SJSA1 (cell line): ENCODE measurements at regions not wholly inside any gene's neighbourhood (a gene's known extent, or its start where the extent isn't known, plus 50 kb on each side); places are given as distances from the start of the nearest gene placed in this dataset.

Experiments
- DNase-seq, 2 experiments: peaks; one replicate each; pipeline ENCODE4 v3.0.0-alpha.2; 2015 to 2020; ENCODE audit warnings: low spot score in 2 of 2, low read depth in 1 of 2
- H3K27ac ChIP-seq: fragments of 250-450 bp; sonication (Bioruptor Pico); 2 replicates; pipeline ENCODE4 v1.5.1; 2020; ENCODE audit warnings: mild to moderate bottlenecking, moderate library complexity
- H3K27me3 ChIP-seq: fragments of 250-450 bp; sonication (Bioruptor Pico); replicated peaks from 2 replicates; pipeline ENCODE4 v1.5.1; 2020; ENCODE audit warnings: mild to moderate bottlenecking, moderate library complexity
- H3K36me3 ChIP-seq: fragments of 250-450 bp; sonication (Bioruptor Pico); 2 replicates; pipeline ENCODE4 v1.5.1; 2020; ENCODE audit warnings: mild to moderate bottlenecking
- H3K4me1 ChIP-seq: fragments of 250-450 bp; sonication (Bioruptor Pico); replicated peaks from 2 replicates; pipeline ENCODE4 v1.6.1; 2021; ENCODE audit warnings: mild to moderate bottlenecking
- H3K4me3 ChIP-seq: fragments of 250-450 bp; sonication (Bioruptor Pico); 2 replicates; pipeline ENCODE4 v1.5.1; 2020; ENCODE audit warnings: mild to moderate bottlenecking
- H3K9me3 ChIP-seq: fragments of 250-450 bp; sonication (Bioruptor Pico); replicated peaks from 2 replicates; pipeline ENCODE4 v1.5.1; 2020; ENCODE audit warnings: mild to moderate bottlenecking

DNA sequence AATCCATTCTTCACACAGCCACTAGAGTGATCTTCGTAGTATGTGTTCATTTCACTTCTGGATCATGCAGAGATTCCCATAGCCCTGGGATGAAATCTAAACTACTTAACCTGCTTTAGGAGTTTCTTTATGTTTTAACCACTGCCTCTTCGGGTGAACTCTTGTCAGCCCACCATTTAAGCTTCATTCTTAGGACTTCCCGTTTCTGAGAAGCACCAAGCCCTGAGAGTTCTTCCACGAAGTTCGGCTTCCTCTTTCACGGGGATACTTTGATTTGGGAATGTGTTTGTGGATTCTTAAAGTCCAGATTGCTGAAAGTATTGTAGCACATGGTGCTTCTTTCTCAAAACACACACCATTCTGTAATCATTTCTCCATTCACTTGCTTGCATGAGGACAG is 205.0 kb downstream of the UBE2E3 start:
- Histone ChIP-seq H3K27me3 (no peaks in the 10 kb centered on the region), H3K36me3 (no peaks in the 10 kb centered on the region), H3K4me3 (no peak overlapping the region), H3K27ac (no peak overlapping the region), H3K4me1 (no peaks in the 10 kb centered on the region), H3K9me3 (no peaks in the 10 kb centered on the region)
- DNase-seq, result no peak

- no peak for DNase-seq
- Histone ChIP-seq H3K27ac (no peak overlapping the region), H3K36me3 (no peaks in the 10 kb centered on the region), H3K4me3 (no peak overlapping the region), H3K4me1 (no peaks in the 10 kb centered on the region), H3K27me3 (no peaks in the 10 kb centered on the region), H3K9me3 (no peaks in the 10 kb centered on the region)
Observed at GRCh38 chr2:181185948-181186347, 205.5 kb downstream of the UBE2E3 start.

GRCh38 chr2:181188605-181189004 is 208.2 kb downstream of the UBE2E3 start:
- Histone ChIP-seq H3K4me3 (no peak overlapping the region), H3K36me3 (no peaks in the 10 kb centered on the region), H3K9me3 (no peaks in the 10 kb centered on the region; the same call in 1 of the 2 replicates), H3K27me3 (no peaks in the 10 kb centered on the region), H3K27ac (no peak overlapping the region), H3K4me1 (no peaks in the 10 kb centered on the region)
- DNase-seq, result no peak

GRCh38 chr2:181189951-181190350 is 209.5 kb downstream of the UBE2E3 start:
- Histone ChIP-seq H3K4me3 (no peak overlapping the region), H3K27ac (no peak overlapping the region), H3K27me3 (no peaks in the 10 kb centered on the region), H3K36me3 (no peaks in the 10 kb centered on the region), H3K9me3 (no peaks in the 10 kb centered on the region; the same call in 1 of the 2 replicates), H3K4me1 (no peaks in the 10 kb centered on the region)
- DNase-seq, result no peak

GRCh38 chr2:181190711-181191110 is 210.3 kb downstream of the UBE2E3 start:
- DNase-seq, result no peak
- H3K27ac ChIP-seq, result no peak overlapping the region
- no peaks in the 10 kb centered on the region for H3K4me1 ChIP-seq
- H3K4me3 ChIP-seq, result no peak overlapping the region
- H3K9me3 ChIP-seq, result no peaks in the 10 kb centered on the region; the same call in 1 of the 2 replicates
- no peaks in the 10 kb centered on the region for H3K36me3 ChIP-seq
- H3K27me3 ChIP-seq, result no peaks in the 10 kb centered on the region

DNA sequence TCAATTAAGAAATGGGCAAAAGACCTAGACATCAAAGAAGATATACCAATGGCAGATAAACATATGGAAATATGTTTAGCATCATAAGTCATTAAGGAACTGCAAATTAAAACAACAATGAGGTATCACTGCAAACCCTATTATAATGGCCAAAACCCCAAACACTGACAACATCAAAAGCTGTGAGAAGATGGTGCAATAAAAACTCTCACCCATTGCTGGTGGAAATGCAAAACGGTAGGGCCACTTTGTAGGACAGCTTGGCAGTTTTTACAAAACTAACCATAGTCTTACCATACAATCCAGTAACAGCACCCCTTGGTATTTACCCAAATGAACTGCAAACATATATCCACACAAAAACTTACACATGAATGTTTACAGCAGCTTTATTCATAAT is 213.1 kb downstream of the UBE2E3 start:
- DNase-seq, result no peak
- H3K4me1 ChIP-seq, result no peaks in the 10 kb centered on the region
- no peaks in the 10 kb centered on the region for H3K27me3 ChIP-seq
- H3K36me3 ChIP-seq, result no peaks in the 10 kb centered on the region
- no peak overlapping the region for H3K4me3 ChIP-seq
- no peaks in the 10 kb centered on the region; the same call in 1 of the 2 replicates for H3K9me3 ChIP-seq
- no peak overlapping the region for H3K27ac ChIP-seq

DNA sequence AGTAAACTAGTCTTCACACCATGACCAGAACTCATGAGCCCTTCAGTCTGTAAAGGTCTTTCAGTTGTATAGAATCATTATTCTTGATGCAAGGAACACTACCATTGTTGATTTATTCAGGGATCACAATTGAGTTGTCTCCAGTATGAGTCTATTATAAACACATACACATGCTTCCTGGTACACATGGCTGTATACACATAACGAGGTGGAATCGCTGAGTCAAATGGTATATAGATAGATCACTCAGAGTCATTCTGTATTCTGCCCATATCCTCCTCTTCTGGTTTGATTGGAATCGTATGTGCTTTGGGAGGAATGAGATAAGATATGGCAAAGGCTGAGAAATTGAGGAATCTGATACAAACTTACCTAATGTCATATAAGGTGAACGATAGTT is 216.0 kb downstream of the UBE2E3 start:
- DNase-seq, result no peak
- Histone ChIP-seq H3K4me1 (no peaks in the 10 kb centered on the region), H3K4me3 (no peak overlapping the region), H3K36me3 (no peaks in the 10 kb centered on the region), H3K27me3 (no peaks in the 10 kb centered on the region), H3K9me3 (no peaks in the 10 kb centered on the region; the same call in 1 of the 2 replicates), H3K27ac (no peak overlapping the region)

- DNase-seq, result no peak
- no peaks in the 10 kb centered on the region for H3K27me3 ChIP-seq
- no peak overlapping the region for H3K27ac ChIP-seq
- no peak overlapping the region for H3K4me3 ChIP-seq
- no peaks in the 10 kb centered on the region; the same call in 1 of the 2 replicates for H3K9me3 ChIP-seq
- H3K36me3 ChIP-seq, result no peaks in the 10 kb centered on the region
- peaks cover 5% of the 10 kb centered on the region for H3K4me1 ChIP-seq
Observed at GRCh38 chr2:181197140-181197760, 216.8 kb downstream of the UBE2E3 start.

- H3K4me3 ChIP-seq, result no peak overlapping the region
- no peaks in the 10 kb centered on the region for H3K27me3 ChIP-seq
- H3K9me3 ChIP-seq, result no peaks in the 10 kb centered on the region
Observed at GRCh38 chr2:181198183-181198864, 217.9 kb downstream of the UBE2E3 start.

GRCh38 chr2:181203412-181203811 is 223.0 kb downstream of the UBE2E3 start:
- H3K36me3 ChIP-seq, result 0 out of 2 replicates have a peak, but pooled peaks cover 3% of the 10 kb centered on the region
- peaks cover 31% of the 10 kb centered on the region for H3K4me1 ChIP-seq
- peak overlapping the region; percentile 94 for H3K27ac ChIP-seq
- peak; percentile 82 to 93 for DNase-seq
- H3K9me3 ChIP-seq, result peaks cover 13% of the 10 kb centered on the region
- H3K27me3 ChIP-seq, result no peaks in the 10 kb centered on the region
- H3K4me3 ChIP-seq, result no peak overlapping the region

More at GRCh38 chr2:181198183-181198864, 217.9 kb downstream of the UBE2E3 start:
- no peaks in the 10 kb centered on the region for H3K36me3 ChIP-seq
- no peak for DNase-seq
- peaks cover 15% of the 10 kb centered on the region for H3K4me1 ChIP-seq
- H3K27ac ChIP-seq, result no peak overlapping the region

DNA sequence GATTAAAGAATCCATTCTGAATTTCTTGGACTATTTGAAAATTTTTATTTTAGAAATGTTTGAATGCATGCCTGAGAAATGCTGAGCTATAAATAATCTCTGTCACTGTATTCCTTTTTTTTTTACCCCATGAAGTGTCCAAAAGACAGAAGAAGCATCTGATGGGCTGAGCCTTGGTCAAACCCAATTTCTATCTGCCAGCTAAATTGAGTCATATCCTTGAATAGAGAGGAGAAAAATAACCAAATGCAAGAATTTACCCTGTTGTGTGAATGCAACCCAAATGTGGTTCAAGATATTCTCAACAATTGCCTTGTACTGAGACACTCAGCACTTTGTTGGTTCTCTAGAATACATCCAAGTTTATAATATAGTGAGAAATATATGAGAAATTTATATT is 223.5 kb downstream of the UBE2E3 start:
- H3K4me3 ChIP-seq, result no peak overlapping the region
- peak overlapping the region; percentile 94 for H3K27ac ChIP-seq
- peaks cover 31% of the 10 kb centered on the region for H3K4me1 ChIP-seq
- H3K9me3 ChIP-seq, result peaks cover 13% of the 10 kb centered on the region
- H3K27me3 ChIP-seq, result no peaks in the 10 kb centered on the region
- H3K36me3 ChIP-seq, result 0 out of 2 replicates have a peak, but pooled peaks cover 3% of the 10 kb centered on the region
- no peak for DNase-seq

GRCh38 chr2:181218401-181218821 is 238.0 kb downstream of the UBE2E3 start:
- no peak overlapping the region for H3K27ac ChIP-seq
- DNase-seq, result no peak
- H3K4me1 ChIP-seq, result no peaks in the 10 kb centered on the region
- H3K9me3 ChIP-seq, result no peaks in the 10 kb centered on the region
- no peaks in the 10 kb centered on the region for H3K36me3 ChIP-seq
- no peaks in the 10 kb centered on the region for H3K27me3 ChIP-seq
- H3K4me3 ChIP-seq, result no peak overlapping the region

GRCh38 chr2:181223234-181223633 is 234.0 kb upstream of the ITGA4 start:
- no peak overlapping the region for H3K4me3 ChIP-seq
- H3K9me3 ChIP-seq, result no peaks in the 10 kb centered on the region
- no peaks in the 10 kb centered on the region for H3K27me3 ChIP-seq
- no peaks in the 10 kb centered on the region for H3K4me1 ChIP-seq
- H3K36me3 ChIP-seq, result no peaks in the 10 kb centered on the region
- DNase-seq, result no peak
- H3K27ac ChIP-seq, result no peak overlapping the region

DNA sequence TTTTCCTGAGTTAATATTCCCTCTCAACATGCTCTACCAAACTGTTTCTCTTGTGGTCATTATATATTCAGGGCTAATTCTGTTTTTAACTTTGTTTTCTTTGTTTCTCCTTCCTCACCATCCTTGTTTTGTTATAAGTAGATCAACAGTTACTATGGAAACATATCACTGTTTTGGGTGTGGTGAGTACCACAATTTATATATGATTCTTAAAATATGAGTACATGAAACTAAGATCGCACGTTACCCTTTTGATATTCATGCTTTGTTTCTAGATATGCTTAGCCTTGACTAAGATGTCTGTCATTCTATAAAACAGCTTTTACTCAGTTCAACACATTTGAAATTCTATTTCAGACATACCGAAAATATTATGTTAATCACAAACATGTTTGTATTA is 232.3 kb upstream of the ITGA4 start:
- H3K27ac ChIP-seq, result no peak overlapping the region
- DNase-seq, result no peak
- no peaks in the 10 kb centered on the region for H3K9me3 ChIP-seq
- no peaks in the 10 kb centered on the region for H3K36me3 ChIP-seq
- H3K4me1 ChIP-seq, result no peaks in the 10 kb centered on the region
- no peak overlapping the region for H3K4me3 ChIP-seq
- H3K27me3 ChIP-seq, result no peaks in the 10 kb centered on the region
